IMR-90 (cell line): ENCODE measurements at regions not wholly inside any gene's neighbourhood (a gene's known extent, or its start where the extent isn't known, plus 50 kb on each side); places are given as distances from the start of the nearest gene placed in this dataset.

Experiments used
- CHD1 ChIP-seq: IDR thresholded peaks from 2 replicates; pipeline ENCODE4 v1.6.1; 2012; ENCODE audit warnings: low read depth, low read length, improper control_type of control experiment
- CTCF ChIP-seq: conservative IDR thresholded peaks from 2 replicates; pipeline ENCODE4 v1.5.1; 2012; ENCODE audit warnings: mild to moderate bottlenecking, low read depth, low read length, improper control_type of control experiment
- ELK1 ChIP-seq: fragments of 150-350 bp; IDR thresholded peaks from 2 replicates; pipeline ENCODE4 v1.6.1; 2016; ENCODE audit warnings: low read depth, mild to moderate bottlenecking, low read length, moderate library complexity, borderline replicate concordance
- MAFK ChIP-seq: IDR thresholded peaks from 2 replicates; pipeline ENCODE4 v1.6.1; 2012; ENCODE audit warnings: low read depth, low read length, improper control_type of control experiment
- POLR2A ChIP-seq: IDR thresholded peaks from 2 replicates; pipeline ENCODE4 v1.6.1; 2012; ENCODE audit warnings: mild to moderate bottlenecking, low read depth, low read length
- RAD21 ChIP-seq: IDR thresholded peaks from 2 replicates; pipeline ENCODE4 v1.6.1; 2012; ENCODE audit warnings: low read length, improper control_type of control experiment
- RCOR1 ChIP-seq: IDR thresholded peaks from 2 replicates; pipeline ENCODE4 v1.6.1; 2012; ENCODE audit warnings: mild to moderate bottlenecking, low read length, improper control_type of control experiment; ENCODE audit not compliant: insufficient replicate concordance
- SMC3 ChIP-seq: fragments of 150-350 bp; IDR thresholded peaks from 2 replicates; pipeline ENCODE4 v1.6.1; 2016; ENCODE audit warnings: low read depth, mild to moderate bottlenecking, antibody characterized with exemption, low read length, moderate library complexity

- TF ChIP-seq POLR2A (no peak), CHD1 (no peak), CTCF (no peak), RAD21 (no peak), RCOR1 (no peak), ELK1 (no peak), SMC3 (no peak), MAFK (no peak)
Measured at GRCh38 chr4:56085275-56085674, 136.5 kb downstream of the CEP135 start.
